Glomerular visceral epithelial cell (primary cell): ENCODE measurements at regions not wholly inside any gene's neighbourhood (a gene's known extent, or its start where the extent isn't known, plus 50 kb on each side); places are given as distances from the start of the nearest gene placed in this dataset.
"Not testable (repeated sequence)": the region's sequence is repeated elsewhere in the genome, so short reads cannot be mapped to it uniquely, and the experiment has no call there.

Experiments used
- DNase-seq: peaks from one replicate; pipeline ENCODE4 v3.0.0-alpha.2; 2016; ENCODE audit errors: extremely low spot score

DNA sequence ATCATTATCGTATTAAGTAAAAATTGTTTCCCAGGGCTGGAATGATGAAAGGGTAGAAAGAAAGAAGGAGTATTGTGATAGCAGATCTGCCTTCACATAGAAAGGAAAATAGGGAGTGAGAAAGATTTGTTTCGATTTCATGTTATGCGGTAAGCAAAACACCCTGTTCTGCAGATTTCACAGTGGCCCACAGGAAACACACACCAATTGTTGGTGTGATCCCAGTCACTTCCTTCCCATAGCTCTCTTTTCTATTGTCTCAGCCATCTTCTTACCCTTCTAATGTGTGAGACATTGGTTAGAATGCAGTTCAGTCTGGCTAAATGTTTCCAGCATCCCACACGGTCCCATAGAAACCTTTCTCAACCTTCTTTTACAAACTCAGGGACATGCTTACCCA is 2709.8 kb downstream of the PCDH7 start:
- DNase-seq: no peak

- no peak for DNase-seq
These were observed 2717.2 kb downstream of the PCDH7 start for GRCh38 chr4:33437406-33437805.

DNA sequence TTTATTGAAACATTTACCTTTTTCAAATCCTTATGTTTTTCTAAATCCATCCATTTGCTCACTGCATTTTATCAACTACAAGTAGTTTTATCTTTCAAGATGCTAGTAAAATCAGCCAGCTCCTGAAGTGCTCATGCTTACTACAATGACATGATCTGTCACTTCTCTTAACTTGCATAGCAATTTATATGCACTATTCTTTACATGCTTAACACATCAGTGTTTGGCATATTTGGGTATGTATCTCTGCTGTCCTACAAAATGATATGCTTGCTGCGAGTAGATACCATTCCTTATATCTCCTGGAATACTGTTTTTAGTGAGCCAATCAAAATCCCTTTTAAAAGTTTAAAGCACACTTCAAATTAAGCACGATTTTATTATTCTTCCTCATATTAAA is 2726.8 kb downstream of the PCDH7 start:
- DNase-seq: no peak

DNA sequence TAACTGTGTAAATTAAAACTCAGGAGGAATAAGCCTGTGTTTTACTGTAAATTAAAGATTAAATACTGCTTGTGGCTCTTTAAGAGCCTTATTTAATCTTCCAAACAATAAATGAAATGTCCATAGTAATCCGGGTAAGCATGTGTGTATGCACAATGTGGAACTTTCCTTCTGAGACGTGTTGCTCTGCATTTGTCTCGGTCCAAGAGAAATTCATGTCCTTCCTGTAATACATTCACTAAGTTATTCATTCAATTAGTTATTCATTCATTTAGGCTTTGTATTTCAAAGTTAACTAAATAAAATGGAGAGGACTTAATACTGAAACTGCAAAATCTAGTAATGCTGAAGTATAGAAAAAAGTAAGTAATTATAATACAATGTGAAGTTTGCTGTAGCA is 2728.8 kb downstream of the PCDH7 start:
- DNase-seq: no peak

DNA sequence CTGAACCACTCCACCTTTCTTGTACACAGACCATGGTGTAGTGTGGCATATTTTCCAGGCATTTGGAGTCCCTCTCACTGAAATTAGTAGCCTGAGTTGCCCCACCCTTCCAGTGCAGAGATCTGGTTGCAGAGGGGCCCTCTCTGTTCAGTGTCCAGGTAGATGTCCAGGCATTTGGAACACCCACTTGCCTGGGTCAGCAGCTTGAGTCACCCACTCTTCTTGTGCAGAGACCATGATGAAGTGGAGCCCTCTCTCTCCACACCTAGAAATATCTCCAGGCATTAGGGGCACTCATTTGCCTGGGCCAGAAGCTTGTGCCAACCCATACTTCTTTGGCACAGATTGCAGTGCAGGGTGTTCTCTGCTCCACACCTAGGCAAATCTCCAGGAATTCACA is 2733.3 kb downstream of the PCDH7 start:
- no peak for DNase-seq

- no peak for DNase-seq
These were observed 2733.7 kb downstream of the PCDH7 start for GRCh38 chr4:33453916-33454315.

- no peak for DNase-seq
These were observed 2745.4 kb downstream of the PCDH7 start for GRCh38 chr4:33465565-33465964.

DNA sequence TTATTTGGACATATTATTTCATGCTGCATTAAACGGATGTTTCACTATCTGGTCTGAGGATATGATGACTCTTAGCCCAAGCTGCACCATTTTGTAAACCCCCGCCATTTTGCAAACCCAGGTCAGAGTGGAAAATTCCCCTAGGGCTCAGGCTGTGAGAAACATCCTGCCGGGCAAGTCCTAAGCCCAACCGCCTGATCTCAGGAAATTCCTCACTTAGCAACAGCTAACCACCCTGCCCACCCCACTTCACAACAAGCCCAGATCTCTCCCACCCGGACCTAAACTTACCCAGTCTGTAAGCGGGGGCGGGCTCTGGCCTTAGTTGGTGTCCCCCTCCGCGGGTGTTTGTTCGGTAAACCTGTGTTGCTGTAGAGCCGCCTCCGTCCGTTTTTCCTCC is 2747.1 kb downstream of the PCDH7 start:
- DNase-seq: no peak

DNA sequence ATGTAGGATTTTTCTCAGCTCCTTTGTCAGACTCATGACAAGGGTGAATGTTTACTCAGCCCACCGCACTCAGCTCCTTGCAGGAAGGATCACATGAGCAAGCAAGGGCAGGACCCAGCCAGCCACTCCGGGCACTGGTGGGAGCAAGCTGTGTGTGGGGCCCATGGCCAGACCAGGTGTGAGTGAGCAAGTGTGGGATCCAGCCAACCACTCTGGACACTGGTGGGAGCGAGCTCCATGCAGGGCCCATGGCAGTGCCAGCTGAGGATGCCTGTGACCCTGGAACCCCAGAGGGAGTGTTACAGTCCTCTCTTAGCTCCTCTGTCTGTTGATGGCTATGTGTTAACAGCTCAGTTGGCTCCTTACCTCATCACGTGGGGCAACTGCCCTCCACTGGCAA is 2750.6 kb downstream of the PCDH7 start:
- no peak for DNase-seq

GRCh38 chr4:33477715-33478114 is 2757.5 kb downstream of the PCDH7 start:
- DNase-seq: no peak

GRCh38 chr4:33482773-33483172 is 2761.5 kb downstream of the ARAP2 start:
- DNase-seq: no peak

- DNase-seq: no peak
These were observed 2759.2 kb downstream of the ARAP2 start for GRCh38 chr4:33485111-33485510.

DNA sequence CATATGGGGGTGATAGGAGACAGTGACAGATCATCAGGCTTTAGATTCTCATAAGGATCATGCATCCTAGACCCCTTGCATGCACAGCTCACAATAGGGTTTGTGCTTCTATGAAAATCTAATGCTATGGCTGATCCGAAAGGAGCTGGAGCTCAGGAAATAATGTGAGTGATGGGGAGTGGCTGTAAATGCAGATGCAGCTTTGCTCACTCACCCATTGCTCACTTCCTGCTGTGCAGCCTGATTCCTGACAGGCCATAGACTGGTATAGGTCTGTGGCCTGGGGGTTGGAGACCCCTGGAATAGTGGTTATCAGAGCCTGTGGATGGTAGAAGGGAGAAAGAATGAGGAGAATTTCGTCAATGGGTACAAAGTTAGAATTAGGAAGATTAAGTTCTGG is 2751.1 kb downstream of the ARAP2 start:
- DNase-seq: no peak

DNA sequence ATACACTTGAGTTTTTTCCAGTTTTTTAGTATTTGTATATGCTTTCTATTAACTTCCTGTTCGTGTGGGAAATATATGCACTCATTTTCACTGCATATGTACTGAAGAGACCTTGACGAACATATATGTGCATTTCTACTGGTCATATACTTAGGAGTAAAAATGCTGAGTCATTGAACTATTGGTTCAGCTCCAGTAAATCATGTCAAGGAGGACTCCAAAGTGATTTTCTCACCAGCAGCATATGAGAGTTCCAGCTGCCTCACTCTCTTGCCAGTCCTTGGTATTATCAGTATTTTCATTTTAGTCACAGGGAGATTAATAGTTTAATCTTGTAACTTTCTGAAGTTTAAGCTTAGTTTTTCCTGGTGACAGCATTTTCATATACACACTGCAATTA is 2750.2 kb downstream of the ARAP2 start:
- no peak for DNase-seq

DNA sequence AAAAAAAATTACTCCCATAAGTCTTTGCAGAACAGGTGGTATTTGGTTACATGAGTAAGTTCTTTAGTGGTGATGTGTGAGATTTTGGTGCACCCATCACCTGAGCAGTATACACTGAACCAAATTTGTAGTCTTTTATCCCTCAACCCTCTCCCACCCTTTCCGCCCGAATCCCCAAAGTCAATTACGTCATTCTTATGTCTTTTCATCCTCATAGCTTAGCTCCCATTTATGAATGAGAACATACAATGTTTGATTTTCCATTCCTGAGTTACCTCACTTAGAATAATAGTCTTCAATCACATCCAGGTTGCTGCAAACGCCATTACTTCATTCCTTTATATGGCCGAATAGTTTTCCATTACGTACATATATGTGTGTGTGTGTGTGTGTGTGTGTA is 2742.7 kb downstream of the ARAP2 start:
- not testable (repeated sequence) for DNase-seq

- DNase-seq: no peak
These were observed 2731.9 kb downstream of the ARAP2 start for GRCh38 chr4:33512397-33512796.

DNA sequence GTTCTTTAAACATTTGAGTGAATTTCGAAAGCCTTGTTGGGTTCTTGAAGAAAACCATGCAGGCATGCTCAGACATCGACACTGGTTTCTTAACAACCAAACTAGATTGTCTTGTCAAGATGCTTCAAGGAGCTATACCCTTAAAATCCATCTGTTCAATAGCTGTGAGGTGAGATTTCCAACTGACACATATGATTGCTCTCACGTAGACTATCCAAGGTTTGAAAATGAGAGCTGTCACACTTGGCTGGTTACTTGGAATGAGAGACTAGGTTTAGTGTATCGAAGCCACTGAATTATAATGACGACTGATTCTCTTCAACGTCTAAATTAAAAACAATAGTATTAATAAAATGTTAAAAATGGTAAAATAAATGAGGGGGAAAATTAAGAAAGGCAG is 2725.5 kb downstream of the ARAP2 start:
- DNase-seq: peak; percentile 12

- no peak for DNase-seq
These were observed 2711.5 kb downstream of the ARAP2 start for GRCh38 chr4:33532821-33533220.

GRCh38 chr4:33536898-33537297 is 2707.4 kb downstream of the ARAP2 start:
- DNase-seq: no peak

DNA sequence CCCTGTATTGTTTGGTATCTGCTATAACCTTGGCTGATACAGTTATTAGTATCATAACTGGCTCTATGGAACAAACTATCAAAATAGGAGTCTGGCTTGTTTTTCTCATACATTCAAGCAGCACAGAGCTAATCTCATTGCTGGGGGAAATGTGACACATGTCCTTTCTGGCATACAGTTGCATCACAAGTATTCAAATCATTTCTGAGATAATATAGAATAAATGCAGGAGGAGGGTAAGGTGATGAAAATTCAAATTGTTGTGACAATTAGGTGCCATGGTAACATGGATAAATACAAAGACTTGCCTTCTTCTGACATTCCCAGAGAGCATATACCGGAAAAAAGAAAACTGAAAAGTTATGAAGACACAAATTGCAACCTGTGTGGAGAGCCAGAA is 2706.8 kb downstream of the ARAP2 start:
- no peak for DNase-seq

GRCh38 chr4:33543941-33544450 is 2700.3 kb downstream of the ARAP2 start:
- no peak for DNase-seq

DNA sequence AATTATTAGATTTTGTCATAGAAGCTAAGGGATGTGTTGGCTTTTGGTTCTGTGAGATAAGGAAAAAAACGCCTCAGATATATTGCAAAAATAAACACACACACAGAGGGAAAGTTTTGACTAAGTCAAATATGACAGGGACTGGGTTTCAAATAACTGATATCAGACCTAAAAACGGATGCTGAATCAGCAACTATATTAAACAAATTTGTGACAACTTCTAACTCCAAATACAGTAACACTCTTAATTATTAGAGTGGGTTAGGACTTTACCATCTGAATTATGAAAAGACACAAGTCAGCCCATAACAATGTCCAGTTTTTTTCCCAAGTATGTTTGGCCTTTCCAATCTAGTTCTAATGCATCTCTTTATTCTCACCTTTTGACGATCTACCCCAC is 2693.1 kb downstream of the ARAP2 start:
- no peak for DNase-seq

- no peak for DNase-seq
These were observed 2683.1 kb downstream of the ARAP2 start for GRCh38 chr4:33561259-33561658.

GRCh38 chr4:33566649-33567048 is 2677.7 kb downstream of the ARAP2 start:
- DNase-seq: no peak

DNA sequence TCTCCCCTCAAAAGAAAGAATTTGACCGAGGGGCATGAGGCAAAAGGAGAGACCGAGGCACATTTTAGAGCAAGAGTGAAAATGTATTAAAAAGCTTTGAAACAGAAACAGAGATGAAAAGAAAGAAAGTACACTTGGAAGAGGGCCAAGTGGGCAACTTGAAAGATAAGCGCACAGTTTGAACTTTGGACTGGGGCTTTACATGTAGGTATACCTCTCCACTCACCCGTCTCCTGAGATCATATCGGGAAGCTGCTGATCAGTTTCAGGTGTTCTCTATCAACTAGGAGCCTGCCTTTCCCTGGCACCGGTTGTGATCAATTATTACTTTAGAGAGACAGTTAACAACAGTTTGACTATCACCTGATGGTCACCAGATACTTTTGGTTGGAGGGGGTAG is 2666.5 kb downstream of the ARAP2 start:
- no peak for DNase-seq
